Parathyroid adenoma (tissue), 2 donors: ENCODE measurements at regions not wholly inside any gene's neighbourhood (a gene's known extent, or its start where the extent isn't known, plus 50 kb on each side); places are given as distances from the start of the nearest gene placed in this dataset.

ENCODE experiments used
- H2AFZ ChIP-seq: fragments of 300-600 bp; sonication (generic); one replicate; pipeline ENCODE4 v1.7.0; 2017; ENCODE audit warnings: antibody characterized with exemption, mild to moderate bottlenecking
- H3K27ac ChIP-seq: fragments of 300-600 bp; sonication (generic); one replicate; pipeline ENCODE4 v1.7.0; 2017
- H3K27me3 ChIP-seq: fragments of 300-600 bp; sonication (generic); one replicate; pipeline ENCODE4 v1.7.0; 2017; ENCODE audit warnings: low read length; ENCODE audit not compliant: control insufficient read depth, insufficient read depth
- H3K36me3 ChIP-seq: fragments of 300-600 bp; sonication (generic); one replicate; pipeline ENCODE4 v1.7.0; 2017; ENCODE audit warnings: low read length; ENCODE audit not compliant: control insufficient read depth, insufficient read depth
- H3K4me1 ChIP-seq: fragments of 300-600 bp; sonication (generic); one replicate; pipeline ENCODE4 v1.7.0; 2017; ENCODE audit warnings: control low read depth
- H3K4me2 ChIP-seq: fragments of 300-600 bp; sonication (generic); one replicate; pipeline ENCODE4 v1.7.0; 2017; ENCODE audit warnings: low read length
- H3K4me3 ChIP-seq: fragments of 300-600 bp; sonication (generic); one replicate; pipeline ENCODE4 v1.7.0; 2017; ENCODE audit warnings: low read depth, low read length
- H3K79me2 ChIP-seq: fragments of 300-600 bp; sonication (generic); one replicate; pipeline ENCODE4 v1.7.0; 2017; ENCODE audit warnings: control low read depth
- H3K9ac ChIP-seq: fragments of 300-600 bp; sonication (generic); one replicate; pipeline ENCODE4 v1.7.0; 2017; ENCODE audit warnings: mild to moderate bottlenecking
- H3K9me3 ChIP-seq: fragments of 300-600 bp; sonication (generic); one replicate; pipeline ENCODE4 v1.7.0; 2017; ENCODE audit warnings: low read length; ENCODE audit not compliant: control insufficient read depth
- TF ChIP-seq, protein P1 (sequence below): fragments of 300-600 bp; sonication (generic); IDR thresholded peaks from one replicate; pipeline ENCODE4 v1.7.0; 2017; ENCODE audit warnings: antibody characterized with exemption, mild to moderate bottlenecking
- donor health status: primary hyperparathyroidism.

DNA sequence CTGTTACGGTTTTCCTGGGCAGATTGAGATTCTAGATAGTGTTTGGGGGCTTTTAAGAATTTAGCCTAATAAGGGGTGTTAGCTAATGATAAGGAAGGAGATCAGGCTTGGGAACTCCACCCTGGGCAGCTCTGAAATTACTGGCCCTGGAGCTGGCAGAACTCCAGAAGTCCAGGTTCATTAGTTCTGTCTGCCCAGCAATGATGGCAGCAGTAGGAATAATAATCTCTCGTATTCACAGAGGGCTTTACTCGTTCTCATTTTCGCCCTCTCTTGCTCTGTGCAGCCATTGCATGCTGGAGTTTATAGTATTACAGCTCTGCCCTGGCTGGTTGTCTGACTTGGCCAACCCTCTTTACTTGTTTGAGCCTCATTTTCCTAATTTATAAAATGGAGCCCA lies 216.0 kb downstream of the HAPSTR1 start:
- Histone ChIP-seq H3K27me3 (no peaks in the 10 kb centered on the region), H3K27ac (no peak overlapping the region), H3K9ac (no peak overlapping the region), H3K79me2 (no peaks in the 10 kb centered on the region), H3K36me3 (no peaks in the 10 kb centered on the region), H2AFZ (no peak overlapping the region), H3K4me2 (no peak overlapping the region), H3K9me3 (no peaks in the 10 kb centered on the region), H3K4me3 (no peak overlapping the region), H3K4me1 (no peaks in the 10 kb centered on the region)
- TF ChIP-seq, protein P1, sequence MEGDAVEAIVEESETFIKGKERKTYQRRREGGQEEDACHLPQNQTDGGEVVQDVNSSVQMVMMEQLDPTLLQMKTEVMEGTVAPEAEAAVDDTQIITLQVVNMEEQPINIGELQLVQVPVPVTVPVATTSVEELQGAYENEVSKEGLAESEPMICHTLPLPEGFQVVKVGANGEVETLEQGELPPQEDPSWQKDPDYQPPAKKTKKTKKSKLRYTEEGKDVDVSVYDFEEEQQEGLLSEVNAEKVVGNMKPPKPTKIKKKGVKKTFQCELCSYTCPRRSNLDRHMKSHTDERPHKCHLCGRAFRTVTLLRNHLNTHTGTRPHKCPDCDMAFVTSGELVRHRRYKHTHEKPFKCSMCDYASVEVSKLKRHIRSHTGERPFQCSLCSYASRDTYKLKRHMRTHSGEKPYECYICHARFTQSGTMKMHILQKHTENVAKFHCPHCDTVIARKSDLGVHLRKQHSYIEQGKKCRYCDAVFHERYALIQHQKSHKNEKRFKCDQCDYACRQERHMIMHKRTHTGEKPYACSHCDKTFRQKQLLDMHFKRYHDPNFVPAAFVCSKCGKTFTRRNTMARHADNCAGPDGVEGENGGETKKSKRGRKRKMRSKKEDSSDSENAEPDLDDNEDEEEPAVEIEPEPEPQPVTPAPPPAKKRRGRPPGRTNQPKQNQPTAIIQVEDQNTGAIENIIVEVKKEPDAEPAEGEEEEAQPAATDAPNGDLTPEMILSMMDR = no peak

DNA sequence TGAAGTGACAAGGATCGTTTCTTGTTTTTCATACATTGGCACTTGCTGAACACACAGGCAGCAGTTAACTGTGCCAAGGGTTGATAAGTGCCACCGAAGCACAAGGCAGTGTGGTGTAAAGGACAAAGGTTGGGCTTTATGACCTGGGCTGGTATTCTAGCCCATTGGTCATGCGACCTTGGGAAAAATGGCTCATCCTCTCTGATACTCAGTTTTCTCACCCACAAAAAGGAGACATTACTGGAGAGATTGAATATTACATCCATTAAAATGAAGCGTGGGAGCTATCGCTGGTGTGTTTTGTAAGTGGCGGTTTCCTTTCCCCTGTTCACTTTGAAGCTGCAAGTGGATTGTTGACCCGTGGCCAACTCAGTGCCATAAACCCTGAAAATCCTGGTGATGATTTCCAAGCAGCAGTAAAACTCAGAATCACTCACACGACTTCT lies 216.9 kb downstream of the HAPSTR1 start:
- H3K4me2 ChIP-seq = no peak overlapping the region
- H3K27ac ChIP-seq = no peak overlapping the region
- no peaks in the 10 kb centered on the region for H3K79me2 ChIP-seq
- no peaks in the 10 kb centered on the region for H3K4me1 ChIP-seq
- no peak overlapping the region for H3K4me3 ChIP-seq
- TF ChIP-seq, protein P1 = no peak
- H3K9ac ChIP-seq = no peak overlapping the region
- H3K9me3 ChIP-seq = no peaks in the 10 kb centered on the region
- H3K36me3 ChIP-seq = no peaks in the 10 kb centered on the region
- H2AFZ ChIP-seq = no peak overlapping the region
- H3K27me3 ChIP-seq = no peaks in the 10 kb centered on the region

DNA sequence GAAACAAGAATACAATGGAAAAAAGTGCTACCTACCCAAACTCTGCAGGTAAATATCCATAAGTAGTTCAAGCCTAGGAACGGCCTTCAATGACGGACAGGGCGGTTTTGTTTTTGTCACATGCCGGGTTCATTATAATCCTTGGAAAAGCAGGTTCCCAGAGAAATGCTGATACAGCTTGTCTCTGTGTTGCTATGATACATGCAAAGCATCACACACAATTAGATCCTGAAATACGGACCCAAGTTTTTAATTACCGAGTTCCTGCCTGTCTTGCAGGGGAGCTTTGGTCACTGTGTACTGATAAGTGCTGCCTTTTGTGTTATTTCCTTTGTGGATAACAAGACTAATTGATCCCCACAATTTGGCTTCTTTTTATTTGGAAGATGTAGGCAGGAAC lies 217.4 kb downstream of the HAPSTR1 start:
- no peak overlapping the region for H3K4me3 ChIP-seq
- H3K9ac ChIP-seq = no peak overlapping the region
- no peak overlapping the region for H2AFZ ChIP-seq
- H3K79me2 ChIP-seq = no peaks in the 10 kb centered on the region
- no peaks in the 10 kb centered on the region for H3K9me3 ChIP-seq
- H3K27me3 ChIP-seq = no peaks in the 10 kb centered on the region
- H3K36me3 ChIP-seq = no peaks in the 10 kb centered on the region
- H3K27ac ChIP-seq = no peak overlapping the region
- TF ChIP-seq, protein P1 = no peak
- H3K4me1 ChIP-seq = no peaks in the 10 kb centered on the region
- no peak overlapping the region for H3K4me2 ChIP-seq

DNA sequence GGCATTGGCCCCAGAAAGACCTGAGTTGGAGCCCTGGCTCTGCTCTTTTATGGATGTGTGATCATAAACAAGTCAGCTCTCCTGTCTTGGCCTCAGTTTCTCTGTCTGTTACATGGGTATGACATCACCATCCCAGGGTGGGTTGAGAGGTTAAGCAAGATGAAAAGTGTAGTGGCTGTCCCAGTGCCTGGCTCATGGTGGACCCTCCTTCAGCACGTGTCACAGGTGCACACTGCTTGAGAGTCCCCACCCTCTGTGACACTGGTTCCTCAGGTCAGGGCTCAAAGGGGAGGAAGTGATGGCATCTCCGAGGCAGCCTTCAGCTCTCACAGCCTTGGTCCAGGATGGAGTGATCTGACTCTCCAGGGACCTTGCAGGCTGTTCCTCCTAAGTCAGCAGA lies 218.4 kb downstream of the HAPSTR1 start:
- no peak overlapping the region for H3K27ac ChIP-seq
- H3K4me2 ChIP-seq = no peak overlapping the region
- H3K79me2 ChIP-seq = no peaks in the 10 kb centered on the region
- H3K4me1 ChIP-seq = no peaks in the 10 kb centered on the region
- H3K9me3 ChIP-seq = no peaks in the 10 kb centered on the region
- H2AFZ ChIP-seq = no peak overlapping the region
- TF ChIP-seq, protein P1 = no peak
- H3K9ac ChIP-seq = no peak overlapping the region
- no peak overlapping the region for H3K4me3 ChIP-seq
- no peaks in the 10 kb centered on the region for H3K36me3 ChIP-seq
- H3K27me3 ChIP-seq = no peaks in the 10 kb centered on the region

DNA sequence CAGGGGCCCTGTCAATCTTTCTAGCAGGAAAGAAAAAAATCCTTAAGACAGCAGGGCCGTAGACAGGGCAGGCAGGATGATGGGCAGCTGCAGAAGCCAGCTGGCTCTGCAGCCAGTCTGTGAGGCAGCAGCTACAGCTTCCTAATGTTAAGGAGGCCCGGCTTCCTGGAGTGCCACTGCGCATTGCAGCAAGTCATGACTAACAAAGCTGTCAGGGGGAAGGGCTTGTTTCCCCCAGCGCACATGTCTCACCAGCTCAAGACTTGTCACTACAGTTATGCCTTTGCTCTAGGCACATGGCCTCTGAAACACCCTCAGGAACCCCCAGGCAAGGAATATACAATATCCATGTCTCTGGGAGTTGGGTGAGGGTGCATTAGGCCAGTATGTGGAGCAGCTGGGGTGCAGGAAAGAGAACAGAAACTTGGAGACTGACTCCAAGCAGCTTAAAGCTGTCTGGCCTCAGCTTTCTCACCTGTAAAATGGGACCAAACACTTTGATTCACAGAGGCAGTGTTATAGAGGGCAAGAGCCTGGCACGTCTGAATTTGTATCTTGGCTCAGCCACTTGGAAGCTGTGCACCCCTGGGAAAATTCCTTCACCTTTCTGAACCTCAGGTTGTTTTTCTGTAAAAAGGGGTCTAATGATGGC lies 220.0 kb downstream of the HAPSTR1 start:
- no peak overlapping the region for H3K9ac ChIP-seq
- H3K4me1 ChIP-seq = no peaks in the 10 kb centered on the region

More for the DNA sequence above, 220.0 kb downstream of the HAPSTR1 start:
- H3K4me2 ChIP-seq = no peak overlapping the region
- no peaks in the 10 kb centered on the region for H3K9me3 ChIP-seq
- no peak overlapping the region for H3K4me3 ChIP-seq
- no peak overlapping the region for H2AFZ ChIP-seq
- no peaks in the 10 kb centered on the region for H3K36me3 ChIP-seq
- no peak overlapping the region for H3K27ac ChIP-seq
- H3K27me3 ChIP-seq = no peaks in the 10 kb centered on the region
- TF ChIP-seq, protein P1 = no peak
- H3K79me2 ChIP-seq = no peaks in the 10 kb centered on the region
